OCI-LY7 (cell line): ENCODE measurements at regions not wholly inside any gene's neighbourhood (a gene's known extent, or its start where the extent isn't known, plus 50 kb on each side); places are given as distances from the start of the nearest gene placed in this dataset.

ENCODE experiments used
- CTCF ChIP-seq: fragments of 200-600 bp; sonication (generic); conservative IDR thresholded peaks from 2 replicates; pipeline ENCODE4 v1.5.1; 2014; ENCODE audit warnings: mild to moderate bottlenecking, antibody characterized with exemption, low read length, moderate library complexity, mixed read lengths
- EZH2phosphoT487 ChIP-seq: fragments of 200-600 bp; sonication (generic); IDR thresholded peaks from 2 replicates; pipeline ENCODE4 v1.6.1; 2018; ENCODE audit warnings: low read depth, borderline replicate concordance, mild to moderate bottlenecking, mixed run types, antibody characterized with exemption, low read length, moderate library complexity, mixed read lengths

- TF ChIP-seq CTCF (peak; percentile 47; the same call in 1 of the 2 replicates), EZH2phosphoT487 (no peak)
These were observed 53.7 kb upstream of the KLF6 start for GRCh38 chr10:3838460-3839437.
